Natural killer cell (primary cell): ENCODE measurements at regions not wholly inside any gene's neighbourhood (a gene's known extent, or its start where the extent isn't known, plus 50 kb on each side); places are given as distances from the start of the nearest gene placed in this dataset.

ENCODE experiments used
- ATAC-seq, 3 donors: fragments of 150-1000 bp in 2 of 3; fragments of 200-7000 bp in 1 of 3; cut with Tn5 transposase; 1 replicate in 1 of 3; 2 replicates in 2 of 3; pipeline ENCODE4 v1.10.0; 2021; ENCODE audit warnings: mild to moderate bottlenecking in 2 of 3, moderate library complexity in 2 of 3
- DNase-seq, 2 donors: peaks; one replicate each; pipeline versions ENCODE4 v3.0.0 to v3.0.0-alpha.2; 2013 to 2021; ENCODE audit warnings: mixed read lengths in 1 of 2
- H3K27ac ChIP-seq: one replicate; pipeline ENCODE4 v1.5.1; 2013; ENCODE audit warnings: mild to moderate bottlenecking, low read length
- H3K27me3 ChIP-seq: one replicate; pipeline ENCODE4 v1.6.1; 2013; ENCODE audit warnings: low read length; ENCODE audit not compliant: control insufficient read depth, insufficient read depth
- H3K36me3 ChIP-seq: one replicate; pipeline ENCODE4 v1.6.1; 2013; ENCODE audit warnings: low read length; ENCODE audit not compliant: control insufficient read depth, insufficient read depth
- H3K4me1 ChIP-seq: one replicate; pipeline ENCODE4 v1.6.1; 2013; ENCODE audit warnings: low read length; ENCODE audit not compliant: control insufficient read depth, insufficient read depth
- H3K4me3 ChIP-seq: one replicate; pipeline ENCODE4 v1.5.1; 2013; ENCODE audit warnings: low read length
- H3K9me3 ChIP-seq: one replicate; pipeline ENCODE4 v1.6.1; 2013; ENCODE audit warnings: low read length; ENCODE audit not compliant: control insufficient read depth, insufficient read depth
- H3K27ac Mint-ChIP-seq, 2 donors: one replicate each; pipeline ENCODE4 v1.8.0; 2022; ENCODE audit warnings: mild to moderate bottlenecking in 2 of 2, mixed read lengths in 2 of 2, moderate library complexity in 1 of 2
- H3K27me3 Mint-ChIP-seq, 2 donors: one replicate each; pipeline ENCODE4 v1.8.0; 2022; ENCODE audit warnings: low read depth in 2 of 2, mixed read lengths in 2 of 2
- H3K36me3 Mint-ChIP-seq: one replicate; pipeline ENCODE4 v1.8.0; 2022; ENCODE audit warnings: mixed read lengths
- H3K4me1 Mint-ChIP-seq, 2 donors: one replicate each; pipeline ENCODE4 v1.8.0; 2022; ENCODE audit warnings: mixed read lengths in 2 of 2
- H3K4me3 Mint-ChIP-seq: one replicate; pipeline ENCODE4 v1.8.0; 2022; ENCODE audit warnings: mild to moderate bottlenecking, moderate library complexity, mixed read lengths
- H3K9me3 Mint-ChIP-seq, 2 donors: one replicate each; pipeline ENCODE4 v1.8.0; 2022; ENCODE audit warnings: mixed read lengths in 2 of 2
- WGBS: methylation state at CpG from one replicate; pipeline ENCODE4 v1.1.7; 2013; ENCODE audit warnings: missing lambda C conversion rate; ENCODE audit not compliant: insufficient coverage; 5-methylcytosine and 5-hydroxymethylcytosine counted together
- intact Hi-C: fragments of 100-400 bp; cut with micrococcal nuclease; formaldehyde crosslinking; loops from one replicate; pipeline ENCODE4 v1.14.2; 2022
- TF ChIP-seq, protein P1 (sequence below): fragments of 200-600 bp; IDR thresholded peaks from one replicate; pipeline ENCODE4 v1.8.0; 2022; ENCODE audit warnings: antibody characterized with exemption

- H3K4me1 ChIP-seq = peaks cover 6% of the 10 kb centered on the region
- Mint-ChIP-seq H3K4me3 (no peak overlapping the region), H3K27ac (no peak overlapping the region), H3K27me3 (peaks cover 0 to 3% of the 10 kb centered on the region in 2 donors), H3K36me3 (no peaks in the 10 kb centered on the region), H3K9me3 (peaks cover 0 to 3% of the 10 kb centered on the region in 2 donors), H3K4me1 (peaks cover 0 to 5% of the 10 kb centered on the region in 2 donors)
- no peak overlapping the region for H3K27ac ChIP-seq
- DNase-seq (no peak), ATAC-seq (no peak)
- no peaks in the 10 kb centered on the region for H3K36me3 ChIP-seq
- H3K27me3 ChIP-seq = no peaks in the 10 kb centered on the region
- 95% methylated on average over 3 of the region's 3 CpGs for WGBS
- intact Hi-C loops = no loop called here
- TF ChIP-seq, protein P1, sequence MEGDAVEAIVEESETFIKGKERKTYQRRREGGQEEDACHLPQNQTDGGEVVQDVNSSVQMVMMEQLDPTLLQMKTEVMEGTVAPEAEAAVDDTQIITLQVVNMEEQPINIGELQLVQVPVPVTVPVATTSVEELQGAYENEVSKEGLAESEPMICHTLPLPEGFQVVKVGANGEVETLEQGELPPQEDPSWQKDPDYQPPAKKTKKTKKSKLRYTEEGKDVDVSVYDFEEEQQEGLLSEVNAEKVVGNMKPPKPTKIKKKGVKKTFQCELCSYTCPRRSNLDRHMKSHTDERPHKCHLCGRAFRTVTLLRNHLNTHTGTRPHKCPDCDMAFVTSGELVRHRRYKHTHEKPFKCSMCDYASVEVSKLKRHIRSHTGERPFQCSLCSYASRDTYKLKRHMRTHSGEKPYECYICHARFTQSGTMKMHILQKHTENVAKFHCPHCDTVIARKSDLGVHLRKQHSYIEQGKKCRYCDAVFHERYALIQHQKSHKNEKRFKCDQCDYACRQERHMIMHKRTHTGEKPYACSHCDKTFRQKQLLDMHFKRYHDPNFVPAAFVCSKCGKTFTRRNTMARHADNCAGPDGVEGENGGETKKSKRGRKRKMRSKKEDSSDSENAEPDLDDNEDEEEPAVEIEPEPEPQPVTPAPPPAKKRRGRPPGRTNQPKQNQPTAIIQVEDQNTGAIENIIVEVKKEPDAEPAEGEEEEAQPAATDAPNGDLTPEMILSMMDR = no peak
- no peak overlapping the region for H3K4me3 ChIP-seq
- H3K9me3 ChIP-seq = no peaks in the 10 kb centered on the region
Observed at GRCh38 chr12:90151491-90152015, 442.9 kb upstream of the ATP2B1 start.

- H3K36me3 ChIP-seq = no peaks in the 10 kb centered on the region
- H3K27me3 ChIP-seq = no peaks in the 10 kb centered on the region
- no peak overlapping the region for H3K27ac ChIP-seq
- intact Hi-C loops = no loop called here
- TF ChIP-seq, protein P1 = no peak
- peaks cover 0 to 5% of the 10 kb centered on the region in 2 donors for H3K4me1 Mint-ChIP-seq
- DNase-seq (no peak), ATAC-seq (no peak)
- H3K4me3 ChIP-seq = no peak overlapping the region
- H3K4me1 ChIP-seq = peaks cover 6% of the 10 kb centered on the region
- H3K9me3 ChIP-seq = no peaks in the 10 kb centered on the region
- H3K27me3 Mint-ChIP-seq = peaks cover 0 to 6% of the 10 kb centered on the region in 2 donors
- H3K4me3 Mint-ChIP-seq = no peak overlapping the region
- no peak overlapping the region for H3K27ac Mint-ChIP-seq
- H3K9me3 Mint-ChIP-seq = peaks cover 0 to 3% of the 10 kb centered on the region in 2 donors
- H3K36me3 Mint-ChIP-seq = no peaks in the 10 kb centered on the region
- WGBS = no CpG with 5 or more reads among the region's 1 CpG
Observed at GRCh38 chr12:90149453-90149852, 440.8 kb upstream of the ATP2B1 start.

GRCh38 chr12:90129366-90130030 lies 420.9 kb upstream of the ATP2B1 start:
- WGBS = 93% methylated on average over 3 of the region's 4 CpGs

More at GRCh38 chr12:90129366-90130030, 420.9 kb upstream of the ATP2B1 start:
- H3K27ac Mint-ChIP-seq = no peak overlapping the region
- no peak overlapping the region for H3K4me3 Mint-ChIP-seq
- intact Hi-C loops = no loop called here
- no peaks in the 10 kb centered on the region for H3K4me1 ChIP-seq
- no peaks in the 10 kb centered on the region for H3K9me3 ChIP-seq
- no peaks in the 10 kb centered on the region for H3K36me3 ChIP-seq
- no peak overlapping the region for H3K4me3 ChIP-seq
- ATAC-seq = no peak
- H3K27me3 ChIP-seq = no peaks in the 10 kb centered on the region
- no peak overlapping the region for H3K27ac ChIP-seq
- TF ChIP-seq, protein P1 = no peak
- DNase-seq = no peak
- peaks cover 0 to 3% of the 10 kb centered on the region in 2 donors for H3K27me3 Mint-ChIP-seq
- no peaks in the 10 kb centered on the region for H3K36me3 Mint-ChIP-seq
- H3K9me3 Mint-ChIP-seq = no peaks in the 10 kb centered on the region
- H3K4me1 Mint-ChIP-seq = no peaks in the 10 kb centered on the region
